Gastrocnemius medialis (tissue), 4 donors: ENCODE measurements at regions not wholly inside any gene's neighbourhood (a gene's known extent, or its start where the extent isn't known, plus 50 kb on each side); places are given as distances from the start of the nearest gene placed in this dataset.

Source experiments
- POLR2A ChIP-seq, 2 donors: fragments of 450-650 bp; IDR thresholded peaks; one replicate each; pipeline ENCODE4 v1.6.1; 2017; ENCODE audit warnings: antibody characterized with exemption in 2 of 2, mild to moderate bottlenecking in 2 of 2, moderate library complexity in 2 of 2
- TF ChIP-seq, protein P1 (sequence below), 5 experiments: fragments of 450-650 bp in 3 of 5; fragments of 200-600 bp in 2 of 5; sonication (generic) in 2 of 5; IDR thresholded peaks in 4 of 5; conservative IDR thresholded peaks in 1 of 5; 1 replicate in 4 of 5; 2 replicates in 1 of 5; pipeline ENCODE4 v1.5.1; 2016 to 2019; ENCODE audit warnings: antibody characterized with exemption in 5 of 5, mild to moderate bottlenecking in 3 of 5, moderate library complexity in 3 of 5

DNA sequence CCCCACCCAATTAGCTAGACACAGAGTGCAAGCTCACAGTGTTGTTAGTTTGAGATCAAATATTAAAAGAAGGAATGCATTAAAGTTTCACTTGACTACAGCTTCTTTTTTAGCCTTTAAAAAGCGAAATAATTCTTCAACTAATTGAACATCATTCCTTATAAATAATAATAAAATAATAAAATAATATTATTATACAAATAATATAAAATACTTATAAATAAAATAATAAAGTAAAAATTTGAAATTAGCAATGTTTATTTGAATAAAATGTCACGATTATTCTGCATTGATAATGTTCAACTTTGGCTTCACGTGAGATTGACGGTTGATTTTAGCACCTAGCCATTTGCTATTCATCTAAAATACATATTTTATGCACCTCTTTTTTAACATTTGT, 819.3 kb downstream of the FRK start:
- TF ChIP-seq, protein P1, sequence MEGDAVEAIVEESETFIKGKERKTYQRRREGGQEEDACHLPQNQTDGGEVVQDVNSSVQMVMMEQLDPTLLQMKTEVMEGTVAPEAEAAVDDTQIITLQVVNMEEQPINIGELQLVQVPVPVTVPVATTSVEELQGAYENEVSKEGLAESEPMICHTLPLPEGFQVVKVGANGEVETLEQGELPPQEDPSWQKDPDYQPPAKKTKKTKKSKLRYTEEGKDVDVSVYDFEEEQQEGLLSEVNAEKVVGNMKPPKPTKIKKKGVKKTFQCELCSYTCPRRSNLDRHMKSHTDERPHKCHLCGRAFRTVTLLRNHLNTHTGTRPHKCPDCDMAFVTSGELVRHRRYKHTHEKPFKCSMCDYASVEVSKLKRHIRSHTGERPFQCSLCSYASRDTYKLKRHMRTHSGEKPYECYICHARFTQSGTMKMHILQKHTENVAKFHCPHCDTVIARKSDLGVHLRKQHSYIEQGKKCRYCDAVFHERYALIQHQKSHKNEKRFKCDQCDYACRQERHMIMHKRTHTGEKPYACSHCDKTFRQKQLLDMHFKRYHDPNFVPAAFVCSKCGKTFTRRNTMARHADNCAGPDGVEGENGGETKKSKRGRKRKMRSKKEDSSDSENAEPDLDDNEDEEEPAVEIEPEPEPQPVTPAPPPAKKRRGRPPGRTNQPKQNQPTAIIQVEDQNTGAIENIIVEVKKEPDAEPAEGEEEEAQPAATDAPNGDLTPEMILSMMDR (IDR thresholded peaks at IDR 0.05 in 4 of 5, conservative IDR thresholded peaks at IDR 0.05 in 1 of 5), result no peak
- no peak for TF ChIP-seq POLR2A (IDR thresholded peaks at IDR 0.05)
